ENCODE measurements at regions not wholly inside any gene's neighbourhood (a gene's known extent, or its start where the extent isn't known, plus 50 kb on each side); places are given as distances from the start of the nearest gene placed in this dataset.
A peak's percentile ranks its signal among the peaks of the same experiment; 100 is the strongest.
"Not testable (repeated sequence)": the region's sequence is repeated elsewhere in the genome, so short reads cannot be mapped to it uniquely, and the experiment has no call there.

DNA sequence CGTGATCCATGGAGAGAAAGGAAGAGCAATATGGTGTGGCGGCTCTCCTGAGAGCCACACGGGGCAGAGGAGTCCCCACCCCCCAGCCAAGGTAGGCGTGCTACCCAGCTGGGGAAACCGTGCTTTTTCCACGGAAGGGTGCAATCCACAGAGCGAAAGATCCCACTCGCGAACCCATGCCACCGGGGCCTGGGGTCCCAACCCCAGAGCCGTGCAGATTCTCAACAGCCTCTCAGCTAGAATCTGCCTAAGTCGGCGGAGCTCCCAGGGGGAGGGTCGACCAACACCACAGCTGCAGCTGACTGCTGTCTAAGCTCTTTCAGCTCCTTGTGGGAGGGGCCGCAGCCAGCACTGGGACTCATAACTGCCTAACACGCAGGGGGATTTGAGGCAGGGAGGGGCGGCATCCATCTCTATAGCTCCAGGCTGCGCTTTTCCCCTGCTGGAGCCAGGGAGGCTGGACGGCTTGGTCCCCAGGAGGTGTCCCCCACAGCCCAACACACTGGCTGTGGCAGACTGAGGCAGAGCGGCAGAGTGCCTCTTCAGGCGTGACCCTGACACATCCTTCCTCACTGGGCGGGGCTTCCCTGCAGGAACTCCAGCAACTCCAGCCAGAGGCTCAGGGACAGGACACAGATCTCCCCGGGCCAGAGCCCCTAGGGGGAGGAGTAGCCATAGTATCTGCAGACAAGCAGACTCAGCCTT lies 107.6 kb upstream of the ZBTB20 start:
- no peak for DNase-seq

DNA sequence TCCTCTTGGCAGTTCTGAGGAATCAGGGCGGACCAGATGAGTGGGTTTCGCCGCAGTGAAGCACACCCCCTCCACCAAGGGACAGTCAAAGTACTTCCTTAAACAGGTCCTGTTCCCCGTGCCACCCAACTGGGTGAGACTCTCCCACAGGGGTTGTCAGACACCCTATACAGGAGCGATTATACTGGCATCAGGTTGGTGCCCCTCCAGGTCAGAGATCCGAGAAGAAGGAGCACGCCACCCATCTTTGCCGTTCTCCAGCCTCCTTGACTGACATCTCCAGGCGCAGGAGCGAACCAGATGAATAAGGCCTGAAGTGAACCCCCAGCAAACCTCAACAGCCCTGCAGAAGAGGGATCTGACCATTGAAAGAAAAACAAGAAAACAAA lies 108.1 kb upstream of the ZBTB20 start:
- DNase-seq = no peak

GRCh38 chr3:115270849-115271248 lies 123.8 kb upstream of the ZBTB20 start:
- DNase-seq = no peak

DNA sequence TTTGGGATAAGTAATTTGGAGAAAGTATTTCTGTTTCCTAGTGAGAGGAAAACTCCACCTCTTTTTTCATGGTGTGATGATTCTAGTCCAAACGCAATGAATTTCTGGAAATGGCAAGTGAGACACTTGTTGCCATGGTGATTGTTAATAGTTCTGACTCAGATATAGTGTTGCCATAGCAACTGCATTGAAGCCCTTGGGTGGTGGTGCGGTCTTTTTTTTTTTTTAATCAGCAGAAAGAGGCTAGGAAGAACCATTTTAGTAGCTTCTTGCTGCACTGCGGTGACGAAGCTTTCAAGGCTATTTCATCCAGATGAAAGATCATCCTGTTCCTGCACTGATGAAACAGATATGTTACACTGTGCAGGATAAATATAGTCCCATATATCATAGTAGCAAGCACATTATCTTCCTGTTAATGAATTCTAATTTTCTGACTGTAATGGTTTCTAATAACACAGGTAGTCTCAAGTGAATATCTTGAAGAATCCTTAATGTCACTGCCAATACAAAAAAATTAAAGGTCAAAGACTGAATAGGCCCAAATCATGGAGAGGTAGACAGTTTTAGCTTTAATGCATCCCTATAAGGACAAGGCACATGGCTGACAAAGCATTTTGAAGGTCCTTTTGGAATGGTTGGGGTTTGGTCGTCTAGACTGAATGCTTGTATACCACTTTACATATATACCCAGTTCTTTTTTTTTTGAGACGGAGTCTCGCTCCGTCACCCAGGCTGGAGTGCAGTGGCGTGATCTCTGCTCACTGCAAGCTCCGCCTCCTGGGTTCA lies 125.1 kb upstream of the ZBTB20 start:
- DNase-seq = peak; percentile 57

- no peak for DNase-seq
These were observed 128.8 kb upstream of the ZBTB20 start for GRCh38 chr3:115275896-115276295.

DNA sequence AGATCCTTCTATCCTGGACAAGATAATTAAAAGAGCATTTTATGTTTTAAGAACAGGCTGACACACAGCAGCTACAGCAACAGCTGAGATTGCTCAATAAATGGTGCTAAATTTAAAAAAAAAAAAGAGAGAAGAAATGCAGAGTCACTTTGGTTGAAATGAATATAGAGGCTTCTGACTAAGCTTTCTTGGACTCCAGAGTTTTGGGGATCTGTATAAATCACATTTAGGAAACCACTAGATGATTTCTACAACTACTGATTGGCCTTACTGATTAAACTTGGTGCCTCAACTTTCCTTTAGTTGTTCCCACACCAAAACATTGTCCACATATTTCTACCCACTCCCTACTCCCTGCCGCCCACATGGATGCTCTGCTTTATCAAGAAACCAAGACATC lies 132.9 kb upstream of the ZBTB20 start:
- no peak for DNase-seq

GRCh38 chr3:115280506-115280905 lies 133.4 kb upstream of the ZBTB20 start:
- DNase-seq = no peak

DNA sequence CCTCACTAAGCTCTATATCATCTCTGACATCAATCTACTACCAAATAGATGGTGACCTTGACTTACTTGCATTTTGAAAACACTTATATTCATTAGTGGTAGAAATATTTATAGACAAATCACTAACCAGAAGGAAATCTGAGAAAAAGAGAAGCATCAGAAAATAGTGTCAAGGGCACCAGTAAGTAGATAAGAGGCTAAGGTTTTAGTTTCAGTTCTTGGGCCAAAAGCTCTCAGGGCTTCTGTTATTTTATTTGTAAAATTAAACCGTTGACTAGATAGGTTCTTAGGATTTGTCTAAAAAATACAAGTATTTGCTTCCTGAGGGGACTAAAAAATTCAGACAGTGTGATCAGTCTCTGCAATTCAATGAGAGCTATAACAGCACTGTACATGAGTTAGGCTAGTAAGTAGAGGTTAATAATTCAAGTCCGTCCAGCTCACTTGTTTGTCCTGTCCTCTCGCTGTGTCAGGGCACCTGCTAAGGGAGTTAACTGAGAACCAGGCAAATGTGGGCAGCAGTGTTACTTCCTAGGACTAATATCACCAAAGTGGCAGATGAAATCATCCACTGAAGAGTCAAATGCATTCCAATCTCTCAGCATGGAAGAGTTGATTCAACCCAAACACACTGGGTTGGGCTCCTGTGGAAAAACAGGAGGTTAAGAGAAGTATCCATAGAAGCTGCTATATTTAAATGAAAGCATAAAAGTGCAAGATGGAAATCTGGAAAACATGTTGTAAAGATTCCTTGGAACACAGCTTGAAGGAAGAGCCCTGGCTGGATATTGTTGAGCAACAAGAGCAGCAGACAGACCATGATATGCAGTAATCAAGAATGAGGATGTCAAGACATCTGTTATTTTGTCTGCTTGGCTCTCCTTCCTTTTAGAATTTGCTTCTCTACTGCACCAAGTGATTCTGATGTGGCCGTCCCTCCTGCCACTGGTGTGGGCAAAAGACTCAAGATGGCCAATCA lies 134.9 kb upstream of the ZBTB20 start:
- no peak for DNase-seq

GRCh38 chr3:115284980-115285379 lies 137.9 kb upstream of the ZBTB20 start:
- DNase-seq = no peak

- DNase-seq = no peak
These were observed 139.6 kb upstream of the ZBTB20 start for GRCh38 chr3:115286529-115287197.

- no peak for DNase-seq
These were observed 140.1 kb upstream of the ZBTB20 start for GRCh38 chr3:115287198-115287597.

DNA sequence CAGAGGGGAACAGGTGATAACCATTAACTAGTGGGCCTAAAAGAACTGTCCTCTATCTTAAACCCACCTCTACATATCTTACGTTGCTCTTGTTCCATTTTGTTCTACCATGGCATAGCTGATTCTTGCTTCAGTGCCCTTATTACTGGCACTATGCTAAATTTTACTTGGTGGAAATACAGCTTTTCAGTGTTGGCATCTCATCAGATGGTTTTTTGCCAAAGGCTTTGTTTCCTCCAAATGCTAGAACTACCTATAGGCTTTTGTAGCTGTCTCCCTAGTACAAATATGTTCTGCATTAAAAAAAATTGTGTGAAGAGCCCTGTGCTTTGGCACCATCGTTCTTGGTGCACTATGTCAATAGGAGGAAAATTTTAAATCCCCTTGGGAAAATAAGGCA lies 145.0 kb upstream of the ZBTB20 start:
- no peak for DNase-seq

DNA sequence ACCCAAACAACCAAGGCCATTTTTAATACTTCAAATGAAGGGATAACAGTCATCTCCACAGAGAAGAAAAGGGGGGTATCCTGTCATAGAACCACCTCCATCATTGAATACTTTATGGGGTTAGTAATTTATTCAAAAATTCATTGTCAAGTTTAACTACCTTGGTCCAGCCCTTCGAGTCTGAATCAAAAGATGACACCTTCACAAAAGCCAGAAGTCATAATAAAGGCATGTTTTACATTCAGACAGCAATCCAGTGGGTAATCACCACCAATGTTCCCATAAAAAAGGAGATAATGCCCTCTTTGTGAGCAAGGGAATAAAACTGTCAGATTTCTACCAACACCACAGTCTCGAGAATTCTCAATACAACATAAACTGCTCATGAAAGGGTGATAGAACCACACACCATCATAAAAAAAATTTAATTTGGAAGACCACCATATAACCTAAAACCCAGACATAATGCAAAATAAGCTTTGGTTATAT lies 145.6 kb upstream of the ZBTB20 start:
- no peak for DNase-seq

DNA sequence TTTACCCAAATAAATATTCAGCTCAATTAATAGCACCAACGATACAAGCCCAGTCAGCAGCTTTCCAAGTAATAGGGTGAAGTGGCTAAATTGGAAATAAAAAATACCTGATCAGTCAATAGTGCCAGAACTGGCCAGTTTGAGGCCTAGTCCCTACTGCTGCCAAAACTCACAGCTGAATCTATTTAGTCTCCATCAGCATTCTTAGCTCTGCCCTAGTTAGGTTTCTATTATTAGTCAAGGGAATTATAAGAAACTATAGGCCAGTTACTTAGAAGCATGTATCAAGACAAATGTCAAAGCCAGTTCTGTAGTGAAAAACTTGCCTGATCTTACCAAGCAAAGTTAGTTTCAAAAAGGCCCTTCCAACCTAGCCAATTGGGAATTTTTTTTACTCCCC lies 146.2 kb upstream of the ZBTB20 start:
- DNase-seq = no peak

GRCh38 chr3:115301364-115301860 lies 154.3 kb upstream of the ZBTB20 start:
- DNase-seq = no peak

- not testable (repeated sequence) for DNase-seq
These were observed 170.9 kb upstream of the ZBTB20 start for GRCh38 chr3:115317953-115318352.

GRCh38 chr3:115321400-115321805 lies 174.3 kb upstream of the ZBTB20 start:
- DNase-seq = no peak

DNA sequence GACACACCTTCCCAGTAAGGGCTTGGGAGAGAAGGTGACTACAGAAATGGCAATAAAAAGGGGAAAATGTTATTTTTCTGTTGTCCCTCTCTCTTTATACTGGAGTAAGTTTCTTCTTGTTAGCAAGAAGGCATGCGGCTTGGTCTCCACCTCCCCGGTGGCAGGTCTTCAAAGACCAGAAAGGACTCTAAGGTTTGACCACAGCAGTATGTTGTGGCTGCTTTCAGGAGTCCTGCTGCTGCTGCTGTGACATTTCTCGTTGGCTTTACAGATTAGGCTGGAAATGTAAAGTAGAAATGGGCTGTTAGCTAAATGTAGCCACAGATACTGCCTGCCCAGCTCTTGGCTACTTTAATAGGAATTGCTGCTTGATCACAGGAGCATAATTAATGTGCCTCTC lies 175.8 kb upstream of the ZBTB20 start:
- no peak for DNase-seq

- no peak for DNase-seq
These were observed 176.3 kb upstream of the ZBTB20 start for GRCh38 chr3:115323380-115323779.

DNA sequence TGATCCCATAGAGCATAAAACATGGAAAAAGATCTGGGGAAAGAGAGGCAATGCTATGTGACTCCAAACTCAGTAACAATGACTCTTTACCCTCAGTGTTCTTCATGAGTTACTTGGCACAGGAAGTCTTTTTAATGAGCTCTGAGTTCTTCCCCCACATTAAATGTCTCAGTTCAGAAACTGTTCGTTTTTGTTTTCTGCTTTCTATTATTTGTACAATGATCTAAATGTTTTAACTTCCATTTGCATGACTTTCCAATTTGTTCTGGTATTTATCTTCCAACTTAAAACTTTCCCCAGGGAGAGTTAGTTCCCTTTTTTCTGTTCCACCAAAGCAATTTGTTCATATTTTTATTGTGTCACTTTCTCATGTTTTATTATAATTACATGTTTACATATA lies 177.0 kb upstream of the ZBTB20 start:
- DNase-seq = no peak

GRCh38 chr3:115325539-115325938 lies 178.5 kb upstream of the ZBTB20 start:
- no peak for DNase-seq

DNA sequence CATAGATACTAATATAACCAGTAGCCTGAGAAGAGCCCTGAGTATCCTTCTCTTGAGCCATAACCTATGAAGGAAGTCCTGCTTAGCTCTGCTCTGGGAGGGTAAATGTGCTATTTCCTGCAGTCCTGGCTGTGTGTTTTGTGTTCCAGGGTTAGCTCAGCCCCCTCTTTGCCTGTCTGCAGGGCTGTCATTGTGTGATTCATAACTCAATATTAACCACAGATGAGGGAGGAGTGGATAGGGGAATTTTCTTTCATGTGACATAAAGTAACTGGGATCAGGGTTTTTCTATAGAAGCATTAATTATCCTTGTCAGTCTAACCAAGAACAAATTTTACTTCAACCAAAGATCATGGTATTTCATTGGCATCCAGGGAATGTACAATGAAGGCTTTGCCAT lies 183.3 kb upstream of the ZBTB20 start:
- DNase-seq = no peak
